ENCODE measurements at regions not wholly inside any gene's neighbourhood (a gene's known extent, or its start where the extent isn't known, plus 50 kb on each side); places are given as distances from the start of the nearest gene placed in this dataset.

GRCh38 chr2:5064687-5065086 lies 627.5 kb upstream of the SOX11 start:
- Histone ChIP-seq H3K9me3 (ENCODE audit: insufficient read depth, low read depth, low read length) (no peaks in the 10 kb centered on the region; the same call in none of the 2 replicates), H3K4me2 (ENCODE audit: low read depth, low read length, poor library complexity, severe bottlenecking) (no peak overlapping the region), H3K27me3 (ENCODE audit: insufficient read depth, low read length, poor library complexity, severe bottlenecking) (no peaks in the 10 kb centered on the region), H2AFZ (ENCODE audit: low read length) (no peak overlapping the region), H3K9me2 (replicated peaks; ENCODE audit: low read depth, low read length) (no peaks in the 10 kb centered on the region), H3K36me3 (ENCODE audit: insufficient read depth, low read length) (no peaks in the 10 kb centered on the region), H3K4me3 (ENCODE audit: low read length, poor library complexity, severe bottlenecking) (no peak overlapping the region), H3K79me2 (ENCODE audit: insufficient read depth, low read length) (no peaks in the 10 kb centered on the region), H4K20me1 (ENCODE audit: insufficient read depth, low read length, poor library complexity, severe bottlenecking) (no peaks in the 10 kb centered on the region), H3F3A (ENCODE audit: low read depth) (no peaks in the 10 kb centered on the region), H3K4me1 (ENCODE audit: insufficient read depth, low read length, poor library complexity, severe bottlenecking) (no peaks in the 10 kb centered on the region), H3K9ac (ENCODE audit: low read depth, low read length, poor library complexity, severe bottlenecking) (no peak overlapping the region)
- TF ChIP-seq, protein P1, sequence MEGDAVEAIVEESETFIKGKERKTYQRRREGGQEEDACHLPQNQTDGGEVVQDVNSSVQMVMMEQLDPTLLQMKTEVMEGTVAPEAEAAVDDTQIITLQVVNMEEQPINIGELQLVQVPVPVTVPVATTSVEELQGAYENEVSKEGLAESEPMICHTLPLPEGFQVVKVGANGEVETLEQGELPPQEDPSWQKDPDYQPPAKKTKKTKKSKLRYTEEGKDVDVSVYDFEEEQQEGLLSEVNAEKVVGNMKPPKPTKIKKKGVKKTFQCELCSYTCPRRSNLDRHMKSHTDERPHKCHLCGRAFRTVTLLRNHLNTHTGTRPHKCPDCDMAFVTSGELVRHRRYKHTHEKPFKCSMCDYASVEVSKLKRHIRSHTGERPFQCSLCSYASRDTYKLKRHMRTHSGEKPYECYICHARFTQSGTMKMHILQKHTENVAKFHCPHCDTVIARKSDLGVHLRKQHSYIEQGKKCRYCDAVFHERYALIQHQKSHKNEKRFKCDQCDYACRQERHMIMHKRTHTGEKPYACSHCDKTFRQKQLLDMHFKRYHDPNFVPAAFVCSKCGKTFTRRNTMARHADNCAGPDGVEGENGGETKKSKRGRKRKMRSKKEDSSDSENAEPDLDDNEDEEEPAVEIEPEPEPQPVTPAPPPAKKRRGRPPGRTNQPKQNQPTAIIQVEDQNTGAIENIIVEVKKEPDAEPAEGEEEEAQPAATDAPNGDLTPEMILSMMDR (conservative IDR thresholded peaks at IDR 0.05; ENCODE audit: low read length): no peak
- TF ChIP-seq EZH2phosphoT487 (IDR thresholded peaks at IDR 0.05; ENCODE audit: borderline replicate concordance): no peak

GRCh38 chr2:5067816-5068215 lies 624.4 kb upstream of the SOX11 start:
- H2AFZ ChIP-seq (ENCODE audit: low read length): no peak overlapping the region
- no peak overlapping the region for H3K4me3 ChIP-seq (ENCODE audit: low read length, poor library complexity, severe bottlenecking)
- no peak overlapping the region for H3K9ac ChIP-seq (ENCODE audit: low read depth, low read length, poor library complexity, severe bottlenecking)
- H3K27me3 ChIP-seq (ENCODE audit: insufficient read depth, low read length, poor library complexity, severe bottlenecking): no peaks in the 10 kb centered on the region
- H3K36me3 ChIP-seq (ENCODE audit: insufficient read depth, low read length): no peaks in the 10 kb centered on the region
- H3K79me2 ChIP-seq (ENCODE audit: insufficient read depth, low read length): no peaks in the 10 kb centered on the region
- H4K20me1 ChIP-seq (ENCODE audit: insufficient read depth, low read length, poor library complexity, severe bottlenecking): no peaks in the 10 kb centered on the region
- H3K4me2 ChIP-seq (ENCODE audit: low read depth, low read length, poor library complexity, severe bottlenecking): no peak overlapping the region
- no peaks in the 10 kb centered on the region for H3K9me2 ChIP-seq (replicated peaks; ENCODE audit: low read depth, low read length)
- H3K4me1 ChIP-seq (ENCODE audit: insufficient read depth, low read length, poor library complexity, severe bottlenecking): no peaks in the 10 kb centered on the region
- no peak for TF ChIP-seq EZH2phosphoT487 (IDR thresholded peaks at IDR 0.05; ENCODE audit: borderline replicate concordance)
- TF ChIP-seq, protein P1 (conservative IDR thresholded peaks at IDR 0.05; ENCODE audit: low read length): no peak
- H3F3A ChIP-seq (ENCODE audit: low read depth): no peaks in the 10 kb centered on the region
- peaks cover 2% of the 10 kb centered on the region; the same call in 1 of the 2 replicates for H3K9me3 ChIP-seq (ENCODE audit: insufficient read depth, low read depth, low read length)

GRCh38 chr2:5070257-5070656 lies 621.9 kb upstream of the SOX11 start:
- Histone ChIP-seq H3K36me3 (ENCODE audit: insufficient read depth, low read length) (no peaks in the 10 kb centered on the region), H3K4me2 (ENCODE audit: low read depth, low read length, poor library complexity, severe bottlenecking) (no peak overlapping the region), H3K27me3 (ENCODE audit: insufficient read depth, low read length, poor library complexity, severe bottlenecking) (no peaks in the 10 kb centered on the region), H3K4me1 (ENCODE audit: insufficient read depth, low read length, poor library complexity, severe bottlenecking) (no peaks in the 10 kb centered on the region), H3K9ac (ENCODE audit: low read depth, low read length, poor library complexity, severe bottlenecking) (no peak overlapping the region), H3K4me3 (ENCODE audit: low read length, poor library complexity, severe bottlenecking) (no peak overlapping the region), H3F3A (ENCODE audit: low read depth) (no peaks in the 10 kb centered on the region), H2AFZ (ENCODE audit: low read length) (no peak overlapping the region), H4K20me1 (ENCODE audit: insufficient read depth, low read length, poor library complexity, severe bottlenecking) (no peaks in the 10 kb centered on the region), H3K79me2 (ENCODE audit: insufficient read depth, low read length) (no peaks in the 10 kb centered on the region), H3K9me3 (ENCODE audit: insufficient read depth, low read depth, low read length) (peaks cover 2% of the 10 kb centered on the region; the same call in 1 of the 2 replicates), H3K9me2 (replicated peaks; ENCODE audit: low read depth, low read length) (no peaks in the 10 kb centered on the region)
- TF ChIP-seq, protein P1 (conservative IDR thresholded peaks at IDR 0.05; ENCODE audit: low read length): no peak
- no peak for TF ChIP-seq EZH2phosphoT487 (IDR thresholded peaks at IDR 0.05; ENCODE audit: borderline replicate concordance)
